ENCODE measurements at regions not wholly inside any gene's neighbourhood (a gene's known extent, or its start where the extent isn't known, plus 50 kb on each side); places are given as distances from the start of the nearest gene placed in this dataset.

DNA sequence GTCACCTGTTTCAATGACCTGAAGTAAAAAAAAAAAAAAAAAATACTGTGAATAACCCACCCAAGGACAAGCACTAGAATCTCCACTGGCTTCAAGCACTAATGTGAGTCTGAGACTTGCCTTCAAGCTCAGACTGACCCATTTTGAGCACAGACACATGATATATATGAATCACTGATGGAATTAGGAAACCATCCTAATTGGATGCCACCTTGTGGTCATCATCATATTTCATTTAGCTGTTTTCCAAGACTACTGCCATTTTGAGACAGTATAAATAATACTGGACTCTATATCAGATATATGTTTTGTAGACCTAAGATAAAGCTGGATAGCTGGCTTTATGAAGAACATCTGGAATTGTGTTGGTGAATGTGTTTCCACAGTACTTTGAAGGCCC is 1232.0 kb downstream of the KCNT2 start:
- H3K27me3 Mint-ChIP-seq (ENCODE audit: unreplicated experiment), result no peaks in the 10 kb centered on the region
- no peaks in the 10 kb centered on the region for H3K36me3 Mint-ChIP-seq (ENCODE audit: unreplicated experiment)
- TF ChIP-seq, protein P1, sequence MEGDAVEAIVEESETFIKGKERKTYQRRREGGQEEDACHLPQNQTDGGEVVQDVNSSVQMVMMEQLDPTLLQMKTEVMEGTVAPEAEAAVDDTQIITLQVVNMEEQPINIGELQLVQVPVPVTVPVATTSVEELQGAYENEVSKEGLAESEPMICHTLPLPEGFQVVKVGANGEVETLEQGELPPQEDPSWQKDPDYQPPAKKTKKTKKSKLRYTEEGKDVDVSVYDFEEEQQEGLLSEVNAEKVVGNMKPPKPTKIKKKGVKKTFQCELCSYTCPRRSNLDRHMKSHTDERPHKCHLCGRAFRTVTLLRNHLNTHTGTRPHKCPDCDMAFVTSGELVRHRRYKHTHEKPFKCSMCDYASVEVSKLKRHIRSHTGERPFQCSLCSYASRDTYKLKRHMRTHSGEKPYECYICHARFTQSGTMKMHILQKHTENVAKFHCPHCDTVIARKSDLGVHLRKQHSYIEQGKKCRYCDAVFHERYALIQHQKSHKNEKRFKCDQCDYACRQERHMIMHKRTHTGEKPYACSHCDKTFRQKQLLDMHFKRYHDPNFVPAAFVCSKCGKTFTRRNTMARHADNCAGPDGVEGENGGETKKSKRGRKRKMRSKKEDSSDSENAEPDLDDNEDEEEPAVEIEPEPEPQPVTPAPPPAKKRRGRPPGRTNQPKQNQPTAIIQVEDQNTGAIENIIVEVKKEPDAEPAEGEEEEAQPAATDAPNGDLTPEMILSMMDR (IDR thresholded peaks at IDR 0.05; ENCODE audit: partially characterized antibody, unreplicated experiment), result peak; percentile 43
- DNase-seq, result no peak
- H3K27ac Mint-ChIP-seq (ENCODE audit: unreplicated experiment), result no peak overlapping the region
- H3K4me3 Mint-ChIP-seq (ENCODE audit: unreplicated experiment), result no peak overlapping the region
- H3K4me1 Mint-ChIP-seq (ENCODE audit: low read depth, unreplicated experiment), result peaks cover 4% of the 10 kb centered on the region
- no peaks in the 10 kb centered on the region for H3K9me3 Mint-ChIP-seq (ENCODE audit: unreplicated experiment)

DNA sequence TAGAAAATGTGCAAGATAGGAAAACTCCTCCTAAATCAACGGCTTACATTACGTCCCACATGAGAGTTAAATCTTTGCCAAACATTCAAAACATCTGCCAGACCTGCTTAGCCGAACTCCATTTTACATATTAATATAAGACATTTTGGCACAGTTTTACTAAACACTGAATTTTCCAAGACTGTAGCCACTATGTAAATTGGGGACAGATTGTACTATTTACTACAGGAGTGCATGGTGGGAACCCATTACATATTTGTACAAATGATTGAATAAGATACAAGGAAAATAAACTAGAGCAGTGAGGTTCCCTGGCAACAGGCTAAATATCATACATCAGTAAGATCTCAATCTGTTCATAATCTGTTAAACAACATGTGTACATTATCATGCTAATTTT is 1234.4 kb downstream of the KCNT2 start:
- Mint-ChIP-seq H3K4me1 (ENCODE audit: low read depth, unreplicated experiment) (peaks cover 4% of the 10 kb centered on the region), H3K27ac (ENCODE audit: unreplicated experiment) (no peak overlapping the region), H3K36me3 (ENCODE audit: unreplicated experiment) (no peaks in the 10 kb centered on the region), H3K9me3 (ENCODE audit: unreplicated experiment) (no peaks in the 10 kb centered on the region), H3K4me3 (ENCODE audit: unreplicated experiment) (no peak overlapping the region), H3K27me3 (ENCODE audit: unreplicated experiment) (no peaks in the 10 kb centered on the region)
- DNase-seq, result no peak
- TF ChIP-seq, protein P1 (IDR thresholded peaks at IDR 0.05; ENCODE audit: partially characterized antibody, unreplicated experiment), result no peak

DNA sequence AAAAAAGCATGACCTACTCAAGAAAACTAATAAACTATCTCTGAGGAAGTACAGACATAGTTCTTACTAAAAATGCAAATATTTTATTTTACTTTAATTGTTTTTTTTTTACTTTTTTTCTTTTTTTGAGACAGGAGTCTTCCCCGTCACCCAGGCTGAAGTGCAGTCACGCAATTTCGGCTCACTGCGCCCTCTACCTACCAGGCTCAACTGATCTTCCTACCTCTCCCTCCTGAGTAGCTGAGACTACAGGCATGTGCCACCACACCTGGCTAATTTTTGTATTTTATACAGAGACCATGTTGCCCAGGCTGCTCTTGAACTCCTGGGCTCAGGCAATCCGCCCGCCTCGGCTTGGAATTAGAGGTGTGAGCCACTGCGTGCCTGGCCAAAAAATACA is 1263.1 kb downstream of the KCNT2 start:
- Mint-ChIP-seq H3K9me3 (ENCODE audit: unreplicated experiment) (no peaks in the 10 kb centered on the region), H3K4me1 (ENCODE audit: low read depth, unreplicated experiment) (no peaks in the 10 kb centered on the region), H3K27me3 (ENCODE audit: unreplicated experiment) (no peaks in the 10 kb centered on the region), H3K36me3 (ENCODE audit: unreplicated experiment) (no peaks in the 10 kb centered on the region), H3K27ac (ENCODE audit: unreplicated experiment) (no peak overlapping the region), H3K4me3 (ENCODE audit: unreplicated experiment) (no peak overlapping the region)
- DNase-seq, result peak; percentile 25
- TF ChIP-seq, protein P1 (IDR thresholded peaks at IDR 0.05; ENCODE audit: partially characterized antibody, unreplicated experiment), result peak; percentile 19

DNA sequence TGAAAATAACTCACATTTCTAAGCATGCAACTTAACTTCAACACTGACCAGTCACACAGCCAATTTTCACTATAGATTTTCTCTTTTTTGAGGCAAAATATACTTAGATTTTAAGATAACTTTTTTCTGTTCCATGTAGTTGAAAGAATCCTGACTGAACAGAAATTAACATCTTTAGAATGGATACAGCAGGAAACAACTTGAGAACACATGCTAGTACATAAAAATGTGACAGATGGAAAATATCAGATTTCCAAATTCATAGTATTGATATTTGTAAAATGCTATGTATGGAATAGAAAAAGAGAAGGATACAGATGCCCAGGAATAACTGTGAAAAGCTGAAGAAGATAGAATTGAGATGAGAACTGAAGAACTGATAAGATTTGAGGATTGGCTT is 1270.6 kb downstream of the KCNT2 start:
- no peak overlapping the region for H3K27ac Mint-ChIP-seq (ENCODE audit: unreplicated experiment)
- no peak overlapping the region for H3K4me3 Mint-ChIP-seq (ENCODE audit: unreplicated experiment)
- no peak for DNase-seq
- H3K4me1 Mint-ChIP-seq (ENCODE audit: low read depth, unreplicated experiment), result peaks cover 8% of the 10 kb centered on the region
- TF ChIP-seq, protein P1 (IDR thresholded peaks at IDR 0.05; ENCODE audit: partially characterized antibody, unreplicated experiment), result no peak
- H3K9me3 Mint-ChIP-seq (ENCODE audit: unreplicated experiment), result peaks cover 2% of the 10 kb centered on the region
- H3K27me3 Mint-ChIP-seq (ENCODE audit: unreplicated experiment), result no peaks in the 10 kb centered on the region
- H3K36me3 Mint-ChIP-seq (ENCODE audit: unreplicated experiment), result no peaks in the 10 kb centered on the region

DNA sequence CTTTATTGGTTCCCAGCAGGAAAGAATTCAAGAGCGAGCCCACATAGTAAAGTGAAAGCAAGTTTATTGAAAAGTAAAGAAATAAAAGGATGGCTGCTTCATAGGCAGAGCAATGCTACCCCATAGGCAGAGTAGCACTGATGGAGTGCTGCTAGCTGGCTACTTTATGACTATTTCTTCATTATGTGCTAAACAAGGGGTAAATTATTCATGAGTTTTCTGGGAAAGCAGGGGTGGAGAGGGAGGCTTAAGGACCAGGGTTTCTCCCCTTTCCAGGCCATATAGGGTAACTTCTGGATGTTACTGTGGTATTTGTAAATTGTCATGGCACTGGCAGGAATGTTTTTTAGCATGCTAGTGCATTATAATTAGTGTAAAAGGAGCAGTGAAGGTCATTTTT is 1271.4 kb downstream of the KCNT2 start:
- H3K9me3 Mint-ChIP-seq (ENCODE audit: unreplicated experiment), result peaks cover 2% of the 10 kb centered on the region
- no peaks in the 10 kb centered on the region for H3K36me3 Mint-ChIP-seq (ENCODE audit: unreplicated experiment)
- H3K27me3 Mint-ChIP-seq (ENCODE audit: unreplicated experiment), result no peaks in the 10 kb centered on the region
- no peak for DNase-seq
- no peak overlapping the region for H3K27ac Mint-ChIP-seq (ENCODE audit: unreplicated experiment)
- peaks cover 8% of the 10 kb centered on the region for H3K4me1 Mint-ChIP-seq (ENCODE audit: low read depth, unreplicated experiment)
- TF ChIP-seq, protein P1 (IDR thresholded peaks at IDR 0.05; ENCODE audit: partially characterized antibody, unreplicated experiment), result no peak
- H3K4me3 Mint-ChIP-seq (ENCODE audit: unreplicated experiment), result no peak overlapping the region
